Left renal cortex interstitium (tissue), 4 donors: ENCODE measurements at regions not wholly inside any gene's neighbourhood (a gene's known extent, or its start where the extent isn't known, plus 50 kb on each side); places are given as distances from the start of the nearest gene placed in this dataset.

Experiments used
- DNase-seq, 4 donors: peaks; one replicate each; pipeline ENCODE4 v3.0.0-alpha.2; 2013; ENCODE audit warnings: low read depth in 4 of 4, low spot score in 2 of 4, missing footprints in 1 of 4

- no peak for DNase-seq
Measured at GRCh38 chr2:12194968-12195367, 448.5 kb downstream of the LPIN1 start.

GRCh38 chr2:12196495-12196894 lies 450.1 kb downstream of the LPIN1 start:
- DNase-seq = no peak

DNA sequence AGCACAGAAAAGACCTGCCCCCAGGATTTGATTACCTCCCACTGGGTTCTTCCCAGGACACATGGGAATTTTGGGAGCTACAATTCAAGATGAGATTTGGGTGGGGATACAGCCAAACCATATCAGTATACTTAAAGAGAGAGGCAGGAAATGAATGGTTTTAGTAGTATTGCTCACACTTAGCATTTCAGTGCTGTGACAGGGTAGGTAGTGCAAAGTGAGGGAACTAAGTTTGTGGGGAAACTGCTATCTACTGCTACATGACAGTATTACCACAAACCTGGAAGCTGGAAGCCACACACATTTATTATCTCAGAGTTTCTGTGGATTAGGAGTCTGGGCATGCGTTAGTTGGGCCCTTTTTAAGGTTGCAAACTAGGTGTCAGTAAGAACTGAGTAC lies 450.7 kb downstream of the LPIN1 start:
- DNase-seq = no peak

- no peak for DNase-seq
Measured at GRCh38 chr2:12199491-12200211, 453.2 kb downstream of the LPIN1 start.

DNA sequence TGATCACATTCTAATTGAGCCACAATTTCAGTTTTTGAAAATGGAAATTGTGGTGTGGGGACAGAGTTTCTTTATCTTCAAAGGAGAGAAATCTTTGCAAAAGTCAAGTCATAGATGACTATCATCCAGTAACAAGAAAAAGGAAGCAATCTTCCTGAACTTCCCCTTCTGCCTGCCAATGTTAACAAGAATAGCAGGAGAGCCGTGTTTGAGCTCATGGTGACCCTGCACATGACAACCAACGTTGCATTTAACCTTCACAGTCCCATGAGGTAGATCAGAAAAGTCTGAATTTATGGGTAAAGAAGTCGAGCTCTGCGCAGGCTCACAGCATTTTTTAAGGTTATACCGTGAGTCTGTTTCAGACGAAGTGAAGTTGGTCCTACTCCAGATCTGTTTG lies 454.9 kb downstream of the LPIN1 start:
- no peak for DNase-seq

DNA sequence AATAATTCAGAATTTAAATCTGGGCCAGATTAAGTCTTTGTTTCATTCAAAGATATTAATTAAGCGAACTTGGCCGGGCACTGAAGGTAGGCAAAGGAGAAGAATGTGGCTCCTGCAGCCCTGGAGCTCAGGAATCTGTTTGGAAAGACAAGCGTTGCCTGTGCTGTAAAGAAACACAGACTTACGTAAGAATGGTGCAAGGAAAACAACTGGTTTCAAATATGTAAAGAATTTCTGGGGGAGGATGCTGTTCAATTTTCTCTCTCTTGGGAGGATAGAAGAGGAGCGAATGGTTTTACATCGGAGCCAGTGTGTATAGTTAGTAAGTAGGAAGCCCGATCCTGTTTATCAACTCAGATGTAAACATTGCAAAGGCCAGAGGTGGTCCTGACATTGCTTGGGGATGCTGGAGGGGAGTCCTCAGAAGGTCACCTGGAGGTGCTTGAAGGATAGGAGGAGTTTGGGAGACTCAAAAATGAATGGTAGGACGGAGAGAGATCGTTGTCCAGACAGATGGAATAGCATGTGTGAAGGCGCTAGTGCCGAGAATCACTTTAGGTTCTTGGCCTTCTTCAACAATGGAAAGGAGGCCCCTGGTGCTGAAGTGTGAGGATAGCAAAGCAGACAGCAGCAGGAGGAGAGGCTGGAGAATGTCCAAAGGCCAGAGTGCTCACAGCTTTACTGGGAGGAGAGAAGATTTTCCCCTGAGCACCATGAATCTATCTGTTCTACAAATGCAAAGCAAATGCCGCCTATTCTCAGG lies 456.1 kb downstream of the LPIN1 start:
- DNase-seq = no peak

DNA sequence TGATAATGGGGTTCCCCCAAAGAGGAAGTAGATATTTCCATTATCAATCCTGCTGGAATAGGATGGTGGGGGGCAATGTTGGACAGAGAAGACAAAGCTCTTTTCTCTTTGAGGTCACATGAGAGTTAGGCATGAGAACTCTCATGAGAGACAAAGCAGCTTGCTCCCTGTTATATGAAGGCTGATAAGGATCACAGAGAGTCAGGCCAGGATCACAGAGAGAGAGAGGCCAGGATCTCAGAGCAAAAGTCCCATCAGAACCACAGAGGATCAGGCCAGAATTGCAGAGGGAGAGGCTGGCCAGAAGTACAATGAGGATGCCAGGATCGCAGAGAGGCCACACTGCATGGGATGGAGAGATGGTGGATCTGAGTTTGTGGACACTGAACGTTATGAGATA lies 457.1 kb downstream of the LPIN1 start:
- DNase-seq = no peak

DNA sequence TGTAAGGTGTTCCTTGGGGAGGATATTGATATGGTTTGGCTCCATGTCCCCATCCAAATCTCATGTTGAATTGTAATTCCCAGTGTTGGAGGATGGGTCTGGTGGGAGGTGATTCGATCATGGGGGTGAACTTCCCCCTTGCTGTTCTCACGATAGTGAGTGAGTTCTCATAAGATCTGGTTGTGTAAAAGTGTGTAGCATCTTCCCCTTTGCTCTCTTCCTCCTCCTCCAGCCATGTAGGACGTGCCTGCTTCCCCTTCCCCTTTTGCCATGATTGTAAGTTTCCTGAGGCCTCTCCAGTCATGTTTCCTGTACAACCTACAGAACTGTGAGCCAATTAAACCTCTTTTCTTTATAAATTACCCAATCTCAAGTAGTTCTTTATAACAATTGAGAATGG lies 458.7 kb downstream of the LPIN1 start:
- DNase-seq = no peak

DNA sequence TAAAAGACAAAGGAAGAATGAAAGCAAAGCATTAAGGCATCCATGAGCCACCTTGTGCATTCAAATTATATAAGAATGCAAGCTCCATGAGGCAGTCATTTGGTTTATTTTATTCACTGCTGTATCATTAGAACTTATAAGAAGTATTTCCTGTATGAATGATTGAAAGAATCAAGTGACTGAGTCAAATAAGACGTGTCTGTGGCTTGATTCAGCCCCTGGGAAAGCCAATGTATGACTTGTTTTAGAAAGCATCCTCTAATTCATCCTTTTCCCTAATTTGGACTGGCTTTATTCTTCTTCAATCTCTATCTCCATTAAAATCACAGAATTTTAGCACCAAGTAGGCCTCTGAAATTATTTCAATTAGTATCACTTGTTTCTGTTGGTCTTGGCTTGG lies 461.1 kb downstream of the LPIN1 start:
- no peak for DNase-seq

GRCh38 chr2:12210016-12210933 lies 463.8 kb downstream of the LPIN1 start:
- DNase-seq = no peak

- DNase-seq = no peak
Measured at GRCh38 chr2:12211326-12212175, 465.1 kb downstream of the LPIN1 start.

- DNase-seq = no peak
Measured at GRCh38 chr2:12212841-12213597, 466.6 kb downstream of the LPIN1 start.

GRCh38 chr2:12217175-12217574 lies 470.7 kb downstream of the LPIN1 start:
- DNase-seq = no peak

DNA sequence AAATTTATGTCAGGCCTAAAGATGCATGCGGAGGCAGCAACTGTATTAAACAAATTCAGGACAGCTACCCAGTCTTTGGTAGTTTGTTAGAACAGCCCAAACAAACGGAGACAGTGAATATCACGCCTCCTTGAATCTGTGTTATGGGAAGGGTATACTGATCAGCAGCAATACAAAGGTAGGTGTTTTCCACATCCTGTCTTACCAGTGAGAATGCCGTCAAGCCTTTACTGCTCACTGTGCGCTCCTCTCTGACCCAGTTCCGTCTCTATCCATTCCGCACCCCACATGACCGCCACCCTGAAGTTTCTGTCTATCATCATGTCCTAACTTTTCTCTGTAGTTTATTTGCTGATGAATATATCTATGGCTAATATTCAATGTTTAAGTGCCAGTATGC lies 473.3 kb downstream of the LPIN1 start:
- no peak for DNase-seq

DNA sequence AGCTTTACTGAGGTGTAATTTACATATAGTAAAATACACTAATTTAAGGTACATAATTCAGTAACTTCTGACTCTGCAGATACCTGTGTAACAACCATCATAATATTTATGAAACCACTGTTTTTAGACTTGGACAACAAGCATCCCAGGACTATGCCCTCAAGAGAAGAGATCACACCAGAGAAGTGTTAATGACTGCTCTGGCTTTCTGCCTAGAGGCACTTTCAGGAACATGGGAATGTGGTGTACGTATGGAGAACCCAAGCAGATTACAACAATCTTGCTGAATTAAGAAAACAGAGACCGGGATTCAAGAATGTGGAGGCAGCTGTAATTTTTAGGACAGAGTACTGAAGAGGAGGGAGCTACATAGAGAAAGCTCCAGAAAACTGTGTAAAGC lies 475.2 kb downstream of the LPIN1 start:
- DNase-seq = no peak

DNA sequence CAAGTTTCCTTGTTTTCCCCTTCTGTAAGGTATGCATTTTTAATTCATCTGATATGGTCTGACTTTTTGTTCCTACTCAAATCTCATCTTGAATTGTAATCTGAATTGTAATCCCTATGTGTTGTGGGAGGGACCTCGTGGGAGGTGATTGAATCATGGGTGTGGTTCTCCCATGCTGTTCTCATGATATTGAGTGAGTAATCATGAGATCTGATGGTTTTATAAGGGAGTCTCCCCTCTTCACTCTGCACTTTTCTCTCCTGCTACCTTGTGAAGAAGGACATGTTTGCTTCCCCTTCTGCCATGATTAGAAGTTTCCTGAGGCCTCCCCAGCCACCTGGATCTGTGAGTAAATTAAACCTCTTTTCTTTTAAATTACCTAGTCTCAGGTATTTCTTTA lies 476.1 kb downstream of the LPIN1 start:
- DNase-seq = no peak

DNA sequence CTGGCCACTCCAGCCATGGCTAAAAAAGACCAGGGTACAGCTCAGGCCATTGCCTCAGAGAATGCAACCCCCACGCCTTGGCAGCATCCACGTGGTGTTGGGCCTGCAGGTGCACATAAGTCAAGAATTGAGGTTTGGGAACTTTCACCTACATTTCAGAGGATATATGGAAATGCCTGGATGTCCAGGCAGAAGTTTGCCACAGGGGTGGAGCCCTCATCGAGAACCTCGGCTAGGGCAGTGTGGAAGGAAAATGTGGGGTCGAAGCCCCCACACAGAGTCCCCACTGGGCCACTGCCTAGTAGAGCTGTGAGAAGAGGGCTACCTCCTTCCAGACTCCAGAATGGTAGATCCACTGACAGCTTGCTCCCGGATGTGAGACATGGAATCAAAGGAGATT lies 477.3 kb downstream of the LPIN1 start:
- no peak for DNase-seq

DNA sequence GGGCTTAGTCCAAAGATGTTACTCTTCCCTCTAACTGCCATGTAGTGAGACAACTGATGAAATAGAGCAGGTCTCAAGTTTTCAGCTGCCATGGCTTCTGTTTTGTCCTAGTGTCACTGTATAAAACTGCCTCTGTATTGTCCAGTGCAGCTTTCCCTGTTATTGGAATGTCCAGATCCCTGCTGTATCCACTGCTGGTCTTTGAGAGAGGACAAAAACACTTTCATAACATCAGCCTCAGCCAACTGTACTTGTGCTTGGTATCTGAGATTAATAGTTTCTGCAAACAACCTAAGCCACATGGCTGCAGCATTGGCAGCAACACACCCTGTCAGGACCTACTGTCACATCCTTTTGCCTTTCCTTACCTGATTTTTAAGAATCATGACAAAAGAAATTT lies 480.2 kb downstream of the LPIN1 start:
- no peak for DNase-seq

DNA sequence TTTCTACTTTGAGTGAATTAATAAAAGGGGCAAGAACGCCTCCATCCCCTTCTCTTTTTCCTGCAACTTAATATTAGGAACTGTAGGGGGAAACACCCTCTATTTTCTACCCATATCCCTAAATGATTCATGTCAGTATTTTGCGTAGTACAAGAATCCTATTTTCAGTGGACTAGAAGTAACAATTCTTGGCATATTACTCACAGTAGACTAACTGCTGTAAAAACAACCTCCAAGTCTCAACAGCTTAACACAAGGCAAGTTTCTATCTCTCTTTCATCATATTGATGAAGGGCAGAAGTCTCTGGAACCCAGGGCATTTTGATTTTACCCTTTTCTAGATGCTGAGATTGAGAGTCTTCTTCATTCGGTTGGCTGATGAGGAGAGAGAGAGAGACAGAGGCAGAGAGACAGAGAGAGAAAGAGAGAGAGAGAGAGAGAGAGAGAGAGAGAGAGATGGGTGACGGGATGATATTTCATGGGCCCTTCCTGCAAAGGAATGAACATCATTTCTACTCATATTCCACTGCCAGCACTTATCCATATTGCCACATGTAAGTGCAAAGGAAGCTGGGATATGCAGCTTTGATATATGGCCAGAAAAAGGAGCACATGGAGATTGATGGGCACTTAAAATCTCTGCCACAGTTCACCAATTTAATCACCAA lies 481.6 kb downstream of the LPIN1 start:
- no peak for DNase-seq
